Limb (tissue), 2 donors: ENCODE measurements at regions not wholly inside any gene's neighbourhood (a gene's known extent, or its start where the extent isn't known, plus 50 kb on each side); places are given as distances from the start of the nearest gene placed in this dataset.
"Not testable (repeated sequence)": the region's sequence is repeated elsewhere in the genome, so short reads cannot be mapped to it uniquely, and the experiment has no call there.

Experiments used
- DNase-seq, 2 donors: peaks; one replicate each; pipeline ENCODE4 v3.0.0-alpha.2; 2016; ENCODE audit errors: extremely low spot score in 2 of 2

DNA sequence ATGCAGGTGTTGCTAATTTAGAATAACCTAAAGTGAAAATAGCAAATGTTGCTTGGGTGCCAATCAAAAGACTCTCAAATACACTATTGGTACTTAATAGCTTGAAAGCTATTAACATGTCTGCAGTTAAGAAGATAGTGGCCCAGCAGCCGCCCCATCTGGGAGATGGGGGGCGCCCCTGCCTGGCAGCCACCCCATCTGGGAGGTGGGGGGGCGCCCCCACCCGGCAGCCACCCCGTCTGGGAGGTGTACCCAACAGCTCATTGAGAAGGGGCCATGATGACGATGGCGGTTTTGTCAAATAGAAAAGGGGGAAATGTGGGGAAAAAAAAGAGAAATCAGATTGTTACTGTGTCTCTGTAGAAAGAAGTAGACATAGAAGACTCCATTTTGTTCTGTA is 923.1 kb upstream of the MDGA2 start:
- no peak for DNase-seq

DNA sequence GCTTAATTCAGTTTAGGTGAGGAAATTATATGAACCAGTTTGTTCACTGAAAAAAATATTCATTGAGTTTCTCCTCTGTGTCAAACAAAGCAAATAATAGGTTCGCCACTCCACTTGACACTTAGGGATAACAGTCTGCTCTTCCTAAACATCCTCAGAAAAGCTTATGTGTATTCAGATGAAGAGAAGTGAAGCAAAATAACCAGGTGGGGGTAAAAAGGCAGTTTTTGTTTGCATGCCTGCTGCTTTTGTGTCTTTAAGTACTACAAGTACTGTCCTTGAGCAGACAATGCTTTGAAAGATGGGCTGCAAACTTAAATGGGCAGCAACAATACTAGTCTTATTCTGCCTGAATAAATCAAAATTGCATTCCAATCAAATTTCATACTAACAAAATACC is 910.7 kb upstream of the MDGA2 start:
- DNase-seq: no peak

DNA sequence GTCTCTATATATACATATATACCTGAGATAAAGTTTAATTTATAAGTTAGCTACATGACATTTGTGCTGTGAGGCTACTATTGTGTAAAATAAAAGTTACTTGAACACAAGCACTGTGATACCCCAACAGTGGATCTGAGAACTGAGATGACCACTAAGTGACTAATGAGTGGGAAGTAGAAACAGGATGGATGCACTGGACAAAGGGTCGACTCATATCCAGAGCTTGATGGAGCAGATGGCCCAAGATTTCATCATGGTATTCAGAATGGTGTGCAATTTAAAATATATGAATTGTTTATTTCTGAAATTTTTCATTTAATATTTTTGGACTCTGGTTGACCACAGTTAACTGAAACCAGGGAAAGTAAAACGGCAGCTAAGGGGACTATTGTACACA is 908.6 kb upstream of the MDGA2 start:
- DNase-seq: no peak

DNA sequence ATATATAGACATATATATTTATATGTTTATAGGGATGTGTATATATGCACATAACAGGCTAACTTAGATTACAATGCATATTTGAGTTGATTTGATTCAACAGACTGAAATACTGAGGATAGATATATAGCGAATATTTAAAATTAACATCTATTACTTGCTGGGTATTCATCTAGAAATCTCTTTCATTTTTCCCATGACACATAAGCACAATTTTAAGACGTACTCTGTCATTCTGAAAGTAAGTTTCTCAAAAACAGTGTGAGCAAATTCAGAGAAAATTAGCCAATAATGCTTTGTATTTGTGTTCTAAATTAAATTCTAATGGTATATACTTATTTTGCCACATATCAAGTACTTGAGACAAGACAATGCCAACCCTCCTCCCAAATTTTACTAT is 907.5 kb upstream of the MDGA2 start:
- DNase-seq: no peak

DNA sequence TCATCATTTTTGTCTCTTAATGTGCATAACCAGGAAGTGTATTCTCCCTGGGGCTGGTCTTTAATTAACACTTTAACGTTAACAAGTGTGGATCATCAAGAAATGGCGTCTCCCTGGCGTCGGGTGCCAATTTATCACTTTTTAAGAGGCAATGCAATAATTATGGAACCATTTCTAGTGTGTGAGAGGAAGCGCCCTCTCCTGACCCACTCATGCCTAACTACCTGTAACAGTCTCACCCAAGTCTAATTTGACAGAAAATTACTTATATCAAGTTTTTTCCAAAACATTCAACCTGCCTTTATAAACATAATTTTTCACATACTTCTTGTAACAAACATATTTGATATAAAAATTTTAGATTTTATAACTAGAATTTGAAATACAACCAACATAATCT is 905.3 kb upstream of the MDGA2 start:
- DNase-seq: no peak

DNA sequence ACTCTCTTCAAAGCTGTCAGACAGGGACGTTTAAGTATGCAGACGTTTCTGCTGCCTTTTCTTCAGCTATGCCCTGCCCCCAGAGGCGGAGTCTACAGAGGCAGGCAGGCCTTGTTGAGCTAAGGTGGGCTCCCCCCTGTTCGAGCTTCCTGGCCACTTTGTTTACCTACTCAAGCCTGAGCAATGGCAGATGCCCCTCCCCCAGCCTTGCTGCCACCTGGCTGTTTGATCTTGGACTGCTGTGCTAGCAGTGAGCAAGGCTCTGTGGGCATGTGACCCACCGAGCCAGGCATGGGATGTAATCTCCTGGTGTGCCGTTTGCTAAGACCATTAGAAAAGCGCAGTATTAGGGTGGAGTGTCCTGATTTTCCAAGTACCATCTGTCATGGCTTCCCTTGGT is 900.4 kb upstream of the MDGA2 start:
- DNase-seq: no peak

DNA sequence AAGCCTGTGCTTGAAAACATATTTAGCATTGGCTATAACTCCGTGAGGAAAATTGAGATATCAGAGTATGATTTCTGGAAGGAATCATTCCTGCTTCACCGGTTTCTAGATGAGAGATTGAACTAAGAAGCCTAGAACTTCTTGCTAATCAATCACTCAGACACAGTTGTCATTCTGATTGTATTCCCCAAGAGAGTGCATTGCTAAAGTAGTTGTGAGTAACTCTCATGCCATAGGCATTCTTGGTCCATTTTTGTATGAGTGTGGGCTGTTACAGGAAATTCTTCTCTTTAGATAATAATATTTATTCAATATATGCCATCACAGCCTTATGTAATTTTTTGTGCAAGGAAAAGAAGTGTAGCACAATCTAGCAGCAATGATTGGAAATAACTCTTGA is 893.3 kb upstream of the MDGA2 start:
- DNase-seq: no peak

DNA sequence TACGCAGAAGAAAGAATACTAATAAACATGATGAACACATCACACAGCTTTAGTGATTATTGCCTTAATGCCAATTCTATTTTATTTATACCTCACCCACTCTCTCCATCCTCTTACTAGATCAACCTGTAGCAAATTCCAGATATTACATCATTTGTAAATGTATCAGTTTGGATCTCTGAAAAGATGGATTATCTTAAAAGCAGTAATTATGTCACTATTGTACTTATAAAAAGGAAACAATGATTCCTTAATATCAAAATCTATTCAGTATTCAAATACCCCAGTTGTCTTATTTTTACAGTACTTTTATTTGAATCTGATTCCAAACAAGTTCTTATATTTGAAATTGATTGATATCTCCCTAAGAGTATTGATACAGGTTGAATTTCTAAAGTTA is 892.8 kb upstream of the MDGA2 start:
- DNase-seq: no peak

DNA sequence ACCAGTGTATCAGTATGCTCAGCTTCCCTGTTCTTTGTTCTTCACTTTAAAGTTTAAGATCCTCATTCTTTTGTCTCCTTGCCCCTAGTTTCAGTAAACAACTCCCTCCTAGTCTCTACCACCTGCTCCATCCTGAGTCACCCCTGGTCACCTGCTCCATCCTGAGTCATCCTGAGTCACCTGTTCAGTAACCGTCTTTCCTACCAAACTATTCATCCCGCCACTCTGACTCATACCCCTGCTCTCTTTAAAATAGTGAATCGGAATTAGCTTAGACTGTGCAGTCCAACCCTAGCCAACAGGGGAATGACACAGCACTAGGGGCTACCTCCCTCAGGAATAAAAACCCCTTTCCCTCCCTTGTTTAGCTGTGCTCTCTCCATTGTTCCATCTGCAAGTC is 888.1 kb upstream of the MDGA2 start:
- DNase-seq: no peak

DNA sequence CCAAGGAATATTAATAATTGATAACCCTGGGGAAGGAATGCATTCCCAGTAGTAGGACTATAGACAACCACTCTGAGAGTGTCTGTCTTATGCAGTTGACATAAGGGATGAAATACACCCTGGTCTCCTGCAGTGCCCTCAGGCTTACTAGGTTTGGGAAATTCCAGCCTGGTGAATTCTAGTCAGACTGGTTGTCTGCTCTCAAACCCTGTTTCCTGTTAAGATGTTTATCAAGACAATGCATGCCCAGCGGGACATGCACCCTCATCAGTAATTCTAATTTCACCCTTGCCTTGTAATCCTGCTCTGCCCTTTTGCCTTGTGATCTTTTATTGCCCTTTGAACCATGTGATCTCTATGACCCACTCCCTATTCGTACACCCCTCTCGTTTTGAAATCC is 886.0 kb upstream of the MDGA2 start:
- not testable (repeated sequence) for DNase-seq

DNA sequence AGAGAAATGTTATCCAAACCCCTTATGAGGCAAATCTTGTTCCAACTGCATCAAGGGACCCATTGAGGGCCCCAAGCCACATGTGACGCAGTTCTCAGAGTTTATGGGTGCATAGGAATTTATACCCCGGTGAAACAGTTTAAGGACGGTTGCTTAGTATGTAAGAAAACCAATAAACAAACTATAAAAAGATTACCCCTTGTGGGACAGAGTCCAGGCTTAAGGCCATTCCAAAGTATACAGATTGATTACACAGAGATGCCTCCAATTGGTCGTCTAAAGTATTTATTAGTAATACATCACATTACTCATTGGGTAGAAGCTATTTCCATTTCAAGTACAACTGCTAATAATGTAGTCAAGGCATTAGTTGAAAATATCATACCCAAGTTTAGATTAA is 885.0 kb upstream of the MDGA2 start:
- DNase-seq: no peak

DNA sequence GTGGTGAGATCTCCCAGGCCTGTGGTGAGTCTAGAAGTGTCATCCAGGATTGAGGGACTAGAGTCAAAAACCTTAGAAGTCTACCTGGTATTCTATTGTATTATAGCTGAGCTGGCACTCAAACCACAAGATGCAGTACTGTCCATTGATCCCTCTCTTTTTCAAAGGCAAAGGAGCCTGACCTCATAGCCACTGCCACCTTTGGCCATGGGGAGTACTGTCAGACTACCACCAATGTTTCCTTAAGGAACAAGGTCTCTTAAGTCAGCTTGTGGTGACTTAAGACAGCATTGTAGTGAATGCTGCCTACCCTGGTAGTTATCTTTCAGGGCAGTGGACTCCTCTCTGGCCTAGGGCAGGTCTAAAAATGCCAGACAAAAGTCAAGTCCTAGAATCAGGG is 878.0 kb upstream of the MDGA2 start:
- DNase-seq: no peak

DNA sequence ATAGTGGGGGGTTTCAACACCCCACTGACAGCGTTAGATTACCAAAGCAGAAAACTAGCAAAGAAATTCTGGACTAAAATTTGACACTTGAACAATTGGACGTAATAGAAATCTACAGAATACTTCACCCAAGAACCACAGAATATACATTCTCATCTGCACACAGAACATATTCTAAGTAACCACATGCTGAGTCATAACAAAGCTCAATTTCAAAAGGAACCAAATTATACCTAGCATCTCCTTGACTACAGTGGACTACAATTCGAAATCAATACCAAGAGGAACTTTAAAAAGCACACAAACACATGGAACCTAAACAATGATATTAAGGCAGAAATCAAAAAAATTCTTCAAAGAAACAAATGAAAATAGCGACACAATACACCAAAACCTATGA is 871.6 kb upstream of the MDGA2 start:
- no peak for DNase-seq

DNA sequence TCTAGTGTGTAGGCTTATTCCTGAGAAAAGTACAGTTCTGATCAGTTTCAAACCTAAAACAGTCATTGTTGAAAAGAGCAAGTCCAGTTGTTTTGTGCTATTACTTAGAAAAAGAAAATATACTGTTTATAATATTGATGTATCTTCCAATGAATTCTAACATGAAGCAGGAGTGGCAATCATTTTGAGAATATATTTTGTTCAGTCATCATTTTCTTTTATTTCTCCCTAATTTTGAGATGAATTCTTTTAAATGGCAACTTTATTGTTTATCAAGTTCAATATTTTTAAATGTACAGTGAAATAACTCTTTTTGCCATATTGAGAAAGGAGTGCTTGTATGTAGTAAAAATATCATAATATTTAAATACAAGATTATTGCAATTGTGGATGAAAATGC is 862.2 kb upstream of the MDGA2 start:
- DNase-seq: no peak

DNA sequence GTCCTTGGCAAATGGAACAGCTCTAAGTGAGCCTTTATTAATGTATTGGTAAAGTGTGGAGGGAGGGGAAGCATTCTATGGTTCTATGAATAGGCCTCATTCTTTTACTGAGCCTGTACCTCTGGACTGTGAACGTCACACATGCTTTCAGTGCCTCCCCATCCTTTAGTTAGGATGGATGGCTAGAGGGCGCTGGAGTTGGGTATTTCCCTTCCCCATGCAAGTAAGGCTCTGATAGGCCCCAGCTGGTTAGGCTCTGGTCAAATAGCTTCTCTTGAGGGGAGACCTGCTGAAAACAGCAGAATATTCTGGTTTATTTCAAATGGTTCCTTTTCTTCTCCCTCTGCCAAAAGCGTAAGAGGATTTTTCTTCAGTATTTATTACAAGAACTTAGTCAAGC is 860.9 kb upstream of the MDGA2 start:
- DNase-seq: no peak

DNA sequence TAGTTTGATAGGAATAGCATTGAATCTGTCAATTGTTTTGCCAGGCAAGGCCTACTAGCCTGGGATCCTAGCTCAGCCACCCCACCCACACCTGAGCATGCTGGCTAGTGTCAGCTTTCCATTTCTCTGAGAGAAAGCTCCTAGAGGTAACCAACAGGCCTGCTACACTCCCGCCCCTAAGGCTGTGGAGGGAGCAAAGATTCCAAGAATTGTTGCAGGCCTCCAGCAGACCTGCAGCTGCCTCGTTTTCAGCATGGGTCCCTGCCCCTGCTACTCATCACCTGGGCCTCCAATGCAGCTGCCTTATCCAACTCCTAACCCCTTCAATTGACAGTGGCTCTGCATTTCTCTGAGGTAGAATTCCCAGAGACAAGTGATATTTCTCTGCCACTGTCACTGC is 852.4 kb upstream of the MDGA2 start:
- DNase-seq: no peak

DNA sequence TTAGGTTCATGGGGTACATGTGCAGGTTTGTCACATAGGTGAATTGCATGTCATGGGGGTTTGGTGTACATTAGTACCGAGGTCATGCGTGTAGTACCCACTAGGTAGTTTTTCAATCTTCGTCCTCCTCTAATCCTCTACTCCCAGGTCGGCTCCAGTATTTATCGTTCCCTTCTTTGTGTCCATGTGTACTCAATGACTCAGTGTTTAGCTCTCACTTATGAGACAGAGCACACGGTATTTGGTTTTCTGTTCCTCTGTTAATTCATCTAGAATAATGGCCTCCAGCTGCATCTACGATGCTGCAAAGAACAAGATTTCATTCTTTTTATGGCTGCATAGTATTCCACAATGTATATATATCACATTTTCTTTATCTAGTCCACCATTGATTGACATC is 850.9 kb upstream of the MDGA2 start:
- DNase-seq: no peak

DNA sequence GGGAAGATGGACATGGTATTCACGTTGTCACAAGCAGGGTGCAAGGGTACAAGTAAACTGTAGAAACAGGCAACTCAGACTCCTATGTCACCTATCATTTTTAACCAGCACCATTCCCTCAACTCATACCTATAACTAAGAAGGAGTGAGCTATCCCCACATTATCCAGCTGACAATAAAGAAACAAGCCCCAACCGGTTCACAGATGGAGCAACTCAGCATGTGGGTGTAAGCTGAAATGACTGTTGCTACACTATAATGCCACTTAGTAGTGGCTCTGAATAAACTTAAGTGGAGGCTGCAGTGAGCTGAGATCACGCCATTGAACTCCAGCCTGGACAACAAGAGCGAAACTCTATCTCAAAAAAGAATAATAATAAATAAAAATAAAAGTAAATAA is 829.5 kb upstream of the MDGA2 start:
- no peak for DNase-seq

DNA sequence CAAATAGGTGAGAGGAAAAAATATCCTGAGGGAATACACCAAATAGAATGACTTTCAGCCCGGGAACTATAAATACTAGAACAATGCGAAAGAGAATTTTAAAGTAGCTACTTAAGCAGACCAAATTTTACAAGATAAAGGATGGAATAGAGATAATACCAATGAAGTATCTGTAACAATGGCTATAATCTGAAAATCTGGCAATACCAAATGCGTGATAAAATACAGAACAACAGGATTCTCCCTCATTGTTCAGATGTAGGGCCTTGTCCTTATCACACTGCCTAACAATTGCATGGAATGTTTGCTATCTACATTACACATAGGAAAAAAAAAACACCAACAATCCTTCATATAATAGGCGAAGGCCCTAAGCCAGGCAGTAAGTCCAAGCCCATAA is 815.4 kb upstream of the MDGA2 start:
- DNase-seq: no peak

DNA sequence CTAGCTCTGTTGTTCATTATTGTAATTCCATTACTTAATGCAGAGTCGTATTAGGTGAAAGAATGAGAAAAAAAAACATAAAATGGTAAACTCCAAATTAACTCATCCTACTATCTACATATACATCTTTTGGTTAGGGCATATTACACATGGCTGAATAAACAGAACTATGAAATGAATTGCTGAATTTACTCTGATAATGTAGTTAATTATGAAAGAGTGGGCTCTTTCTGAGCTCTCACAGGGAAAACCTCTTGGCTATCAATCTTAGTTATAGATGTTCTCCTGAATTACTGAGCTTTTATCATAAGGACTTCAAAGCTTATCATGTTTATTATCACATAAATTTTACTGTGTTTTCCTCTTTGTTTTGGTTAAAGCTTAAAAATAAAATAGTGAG is 798.5 kb upstream of the MDGA2 start:
- DNase-seq: no peak

DNA sequence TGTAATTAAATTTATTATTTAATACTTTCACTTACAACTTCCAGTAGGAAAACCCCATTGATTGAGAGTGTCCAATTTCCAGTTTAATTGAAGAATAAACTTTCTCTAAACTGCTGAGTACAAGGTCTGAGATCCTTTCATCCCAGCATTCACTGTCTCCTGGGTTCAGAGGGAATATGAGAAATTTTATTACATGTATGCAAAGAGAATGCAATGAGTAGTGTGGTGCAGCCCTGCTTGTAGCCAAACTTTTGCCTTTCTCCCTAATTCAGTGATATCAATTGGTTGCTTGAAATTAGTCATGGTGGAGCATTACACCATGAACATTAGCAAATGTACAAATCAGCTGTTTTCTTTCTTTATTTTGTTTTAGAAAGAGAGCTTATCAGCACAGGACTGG is 780.6 kb upstream of the MDGA2 start:
- no peak for DNase-seq

DNA sequence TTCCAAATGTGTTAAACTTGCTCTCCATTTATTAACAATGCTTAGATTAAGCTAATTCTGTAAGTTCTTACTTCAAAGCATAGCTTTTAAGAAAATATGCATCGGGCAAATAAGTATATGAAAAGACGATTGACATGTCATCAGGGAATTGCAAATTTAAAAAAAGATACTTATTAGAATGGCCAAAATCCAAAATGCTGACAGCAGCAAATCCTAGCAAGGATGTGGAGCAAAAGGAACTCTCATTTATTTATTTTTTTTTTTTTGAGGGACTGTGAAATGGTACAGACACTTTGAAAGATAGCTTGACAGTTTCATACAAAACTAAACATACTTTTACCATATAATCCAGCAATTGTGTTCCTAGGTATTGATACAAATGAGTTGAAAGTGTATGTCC is 779.5 kb upstream of the MDGA2 start:
- no peak for DNase-seq

DNA sequence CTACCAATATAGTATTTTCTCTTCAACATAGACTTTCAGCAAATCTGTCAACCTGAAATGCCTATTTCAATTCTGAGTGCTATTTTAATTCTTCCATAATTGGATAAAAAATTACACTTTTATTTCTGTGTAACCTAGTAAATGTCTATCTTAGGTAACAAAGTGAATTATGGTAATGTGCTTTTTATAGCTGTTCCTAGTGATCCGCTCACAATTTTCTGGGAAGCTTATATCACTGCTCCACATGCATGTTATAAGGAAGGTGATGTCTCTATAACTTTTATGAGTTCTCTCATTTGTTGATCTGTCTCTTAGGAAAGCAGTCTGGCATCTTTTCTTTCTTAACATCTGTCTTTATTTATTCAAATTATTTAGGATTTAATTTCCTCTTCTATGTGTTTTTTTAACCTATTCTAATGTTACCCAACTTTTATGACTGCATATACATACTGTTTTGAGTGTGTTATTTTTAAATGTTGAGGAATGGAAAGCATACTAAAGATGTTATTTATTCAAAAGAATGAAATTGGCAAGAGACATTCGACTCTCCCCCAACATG is 777.1 kb upstream of the MDGA2 start:
- no peak for DNase-seq

DNA sequence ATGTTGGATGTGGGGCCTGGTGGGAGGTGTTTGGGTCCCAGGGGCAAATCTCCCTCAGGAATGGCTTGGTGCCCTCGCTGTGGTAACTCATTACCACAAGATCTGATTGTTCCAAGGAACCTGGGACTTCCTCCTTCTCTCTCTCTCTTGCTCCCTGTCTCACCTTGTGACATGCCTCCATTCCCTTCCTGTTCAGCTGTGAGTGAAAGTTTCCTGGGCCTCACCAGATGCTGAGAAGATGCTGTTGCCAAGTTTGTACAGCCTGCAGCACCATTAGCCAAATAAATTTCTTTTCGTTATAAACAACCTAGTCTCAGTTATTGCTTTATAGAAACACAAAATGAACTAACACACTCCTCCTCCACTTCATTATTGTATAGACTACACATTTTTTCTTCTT is 759.8 kb upstream of the MDGA2 start:
- DNase-seq: no peak

DNA sequence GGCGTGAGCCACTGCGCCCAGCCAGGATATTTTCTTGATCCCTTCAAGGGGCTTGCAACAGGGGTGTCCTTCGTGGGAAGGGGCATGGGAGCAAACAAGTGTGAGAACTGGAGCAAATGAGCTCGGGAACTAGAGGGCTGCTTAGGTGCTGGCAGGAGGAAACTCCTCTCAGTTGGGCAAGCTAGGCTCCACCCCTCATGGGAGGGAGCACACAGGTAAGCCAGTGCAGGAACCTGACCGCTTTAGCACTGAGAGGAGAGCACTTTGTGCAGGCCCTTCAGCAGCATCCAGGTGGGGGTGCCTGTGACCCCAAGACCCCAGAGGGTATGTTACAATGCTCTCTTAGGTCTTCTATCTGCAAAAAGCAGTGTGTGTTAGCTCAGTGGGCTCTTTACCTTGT is 755.4 kb upstream of the MDGA2 start:
- no peak for DNase-seq
